GM21526 (cell line): ENCODE measurements at regions not wholly inside any gene's neighbourhood (a gene's known extent, or its start where the extent isn't known, plus 50 kb on each side); places are given as distances from the start of the nearest gene placed in this dataset.

ENCODE experiments used
- ATAC-seq: cut with Tn5 transposase; IDR thresholded peaks from one replicate; pipeline ENCODE4 v1.9.1; 2021; ENCODE audit warnings: moderate library complexity; ENCODE audit not compliant: unreplicated experiment, low FRiP score

DNA sequence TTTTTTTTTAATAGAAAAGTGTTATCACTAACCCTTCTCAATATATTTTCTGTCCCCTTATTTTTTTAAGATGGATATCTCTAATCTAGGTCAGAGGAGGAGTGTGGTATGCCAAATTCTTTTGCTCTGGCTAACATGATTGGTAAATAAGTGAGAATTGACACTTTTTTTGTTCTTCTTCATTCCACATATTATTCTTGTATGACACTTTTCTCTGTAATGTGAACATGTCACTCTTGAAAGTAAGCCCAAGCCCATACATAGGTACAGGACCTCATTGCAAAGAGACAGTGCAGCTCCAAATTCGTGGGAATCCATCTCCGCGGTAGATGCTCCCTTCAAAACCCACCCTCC lies 142.5 kb upstream of the TCF21 start:
- no peak for ATAC-seq

DNA sequence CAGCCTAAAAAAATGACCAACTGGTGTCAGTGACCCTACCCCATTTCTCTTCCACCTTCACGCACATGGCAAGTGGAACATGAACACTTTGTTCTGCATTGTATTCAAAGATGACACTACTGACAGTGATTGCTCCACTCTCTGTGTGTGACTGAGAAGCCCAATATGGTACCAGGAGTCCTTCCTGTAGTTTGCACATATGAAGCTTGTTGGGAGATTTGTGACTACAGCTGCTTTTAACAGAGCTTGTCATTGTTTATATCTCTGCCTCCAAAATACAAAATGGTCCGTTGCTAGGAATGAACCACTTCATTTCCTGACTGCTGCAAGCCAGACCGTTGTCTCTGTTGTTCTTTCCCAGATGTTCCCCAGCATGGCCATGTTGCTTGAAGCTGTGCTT lies 140.3 kb upstream of the TCF21 start:
- no peak for ATAC-seq

DNA sequence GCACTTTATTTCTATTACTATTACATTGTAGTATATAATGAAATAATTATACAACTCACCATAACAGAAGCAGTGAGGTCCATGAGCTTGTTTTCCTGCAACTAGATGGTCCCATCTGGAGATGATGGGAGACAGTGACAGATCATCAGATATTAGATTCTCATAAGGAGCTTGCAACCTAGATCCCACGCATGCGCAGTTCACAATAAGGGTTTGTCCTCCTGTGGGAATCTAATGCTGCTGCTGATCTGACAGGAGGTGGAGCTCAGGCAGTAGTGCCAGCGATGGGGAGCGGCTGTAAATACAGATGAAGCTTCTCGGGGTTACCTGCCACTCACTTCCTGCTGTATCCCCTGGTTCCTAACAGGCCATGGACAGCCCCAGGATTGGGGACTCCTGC lies 139.5 kb upstream of the TCF21 start:
- no peak for ATAC-seq

DNA sequence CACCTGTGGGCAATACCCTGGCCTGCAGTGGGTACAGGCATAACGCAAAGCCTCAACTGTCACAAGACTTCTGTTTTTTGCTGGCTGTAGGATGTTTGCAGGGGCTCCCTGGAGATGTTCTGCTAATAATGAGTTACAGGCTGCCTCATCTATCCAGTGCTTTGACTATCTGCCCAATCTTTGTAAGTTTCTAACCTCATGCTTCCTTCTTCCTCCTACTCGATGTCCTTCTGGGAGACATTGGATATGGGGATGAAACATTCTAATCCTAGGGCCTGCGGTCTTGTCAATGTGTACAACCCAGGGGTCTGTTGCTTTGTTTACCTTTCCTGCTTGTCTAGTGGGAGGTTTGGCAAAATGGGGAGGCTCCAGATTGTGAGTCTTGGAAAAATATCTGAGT lies 136.8 kb upstream of the TCF21 start:
- no peak for ATAC-seq

DNA sequence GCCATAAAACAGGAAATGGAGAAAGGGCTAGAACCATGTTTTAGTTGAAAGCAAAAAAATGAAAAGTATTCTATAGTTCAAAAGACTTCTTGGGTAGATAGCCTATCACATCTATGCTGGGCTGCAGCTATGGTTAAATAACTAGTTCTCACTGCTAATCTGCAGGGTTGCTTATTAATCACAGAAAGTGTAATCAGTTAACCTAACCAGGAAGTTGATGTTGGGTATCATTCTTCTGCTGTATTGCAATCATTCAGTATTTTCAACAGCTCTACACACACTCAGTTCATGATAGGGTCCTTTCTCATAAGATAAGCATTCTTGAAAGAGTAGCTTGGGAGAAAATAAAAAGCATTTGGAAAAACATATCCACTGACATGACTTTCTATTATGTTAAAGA lies 135.2 kb upstream of the TCF21 start:
- no peak for ATAC-seq

DNA sequence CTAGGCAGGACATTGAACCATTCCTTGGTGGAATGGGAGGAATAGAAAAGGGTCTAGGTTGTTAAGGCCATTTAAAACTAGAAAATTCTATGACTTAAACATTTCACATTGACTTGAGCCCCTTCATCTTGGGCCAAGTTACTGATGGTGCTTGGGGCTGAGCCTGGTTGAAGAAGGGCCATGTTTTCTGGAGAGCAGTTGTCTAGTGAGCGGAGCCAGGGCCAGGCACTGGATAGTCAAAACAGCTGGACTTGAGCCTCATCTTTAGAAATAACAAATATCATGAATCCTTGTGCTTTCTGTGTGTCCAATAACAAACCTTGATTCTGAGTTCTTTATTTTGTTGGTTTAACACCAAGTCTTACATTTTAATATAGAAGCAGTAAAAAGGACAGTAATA lies 134.6 kb upstream of the TCF21 start:
- no peak for ATAC-seq

DNA sequence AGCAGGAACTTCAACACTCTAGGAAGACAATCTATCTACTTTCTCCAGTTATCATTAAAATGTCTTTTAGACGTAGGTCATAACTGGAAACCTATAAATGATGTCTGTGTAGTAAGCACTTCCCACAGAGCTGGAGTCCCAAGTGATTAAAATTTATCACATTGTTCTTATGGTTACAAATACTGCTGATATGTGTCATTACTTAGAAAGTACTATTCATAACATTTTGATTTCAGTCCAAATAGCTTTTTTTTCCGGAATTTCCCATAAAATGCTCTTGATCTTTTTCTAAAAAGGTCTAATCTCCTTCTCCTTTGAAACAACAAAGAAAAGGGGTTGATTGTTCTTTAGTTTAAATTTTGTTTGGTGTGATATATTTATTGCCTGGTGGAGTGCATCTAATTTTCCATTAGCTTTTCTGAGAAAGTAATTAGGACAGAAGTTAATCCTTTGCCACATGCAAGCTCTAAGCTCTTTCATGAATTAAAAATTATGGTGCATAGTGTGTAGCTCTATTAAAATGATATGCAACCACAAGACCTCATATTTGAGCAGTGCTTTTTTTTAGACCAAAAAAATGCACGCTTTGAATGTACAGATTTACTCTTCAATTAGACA lies 132.7 kb upstream of the TCF21 start:
- ATAC-seq = no peak

DNA sequence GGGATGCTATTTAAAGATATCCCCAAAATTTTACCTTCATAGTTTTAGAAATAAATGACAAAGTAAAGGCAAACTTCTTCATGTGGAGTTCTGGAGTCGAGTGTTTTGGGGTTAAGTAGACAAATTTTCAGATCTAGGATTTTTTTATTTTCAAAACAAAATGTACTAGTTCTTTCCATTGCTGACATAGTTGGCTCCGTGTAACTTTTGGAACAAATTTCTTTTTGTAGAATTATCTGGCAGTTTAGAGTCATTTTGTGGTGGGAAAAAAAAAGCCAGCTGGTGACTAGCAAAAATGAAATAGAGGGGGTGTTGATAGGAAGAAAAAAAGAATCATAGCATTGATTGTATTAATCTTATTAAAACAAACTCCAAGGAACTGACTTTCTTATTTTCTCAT lies 131.6 kb upstream of the TCF21 start:
- no peak for ATAC-seq

DNA sequence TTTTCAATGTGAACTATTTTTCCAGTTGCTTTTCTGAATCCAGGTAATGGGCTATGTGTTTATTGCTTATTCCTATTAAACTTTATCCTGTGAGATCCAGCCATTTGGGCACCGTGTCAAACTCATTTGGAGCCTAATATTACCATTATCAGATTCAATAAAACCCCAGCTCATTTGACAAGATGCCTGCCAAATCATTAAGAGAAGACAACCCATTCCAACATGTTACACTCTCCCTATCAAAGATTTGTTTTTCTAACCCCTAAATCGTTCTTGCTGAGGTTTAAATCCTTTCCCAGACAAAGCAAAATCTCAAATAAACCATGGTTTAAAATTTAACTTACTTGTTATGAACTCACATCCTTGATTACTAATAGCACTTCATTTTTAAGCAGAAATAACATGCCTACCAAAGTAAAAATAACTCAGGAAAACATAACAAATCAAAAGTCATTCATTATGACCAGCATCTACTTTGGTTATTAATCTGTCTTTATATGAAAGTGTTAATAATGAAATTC lies 130.0 kb upstream of the TCF21 start:
- ATAC-seq = no peak

DNA sequence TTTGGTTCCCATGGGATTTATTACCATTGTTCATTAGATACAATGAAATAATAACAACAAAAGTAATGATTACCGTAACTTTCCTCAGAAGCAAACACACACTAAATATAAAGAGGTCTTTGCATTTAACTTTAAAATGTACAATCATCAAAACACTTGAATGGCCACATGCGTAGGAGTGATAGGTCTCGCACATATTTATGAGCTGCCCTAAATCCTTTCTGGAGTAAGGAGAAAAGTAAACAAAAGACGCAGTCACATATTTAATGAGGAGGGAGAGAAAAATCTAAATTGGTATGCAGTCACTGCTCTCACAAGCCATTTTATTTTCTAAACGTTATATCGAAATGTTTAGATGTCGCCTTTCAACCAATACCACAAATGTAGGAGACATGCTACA lies 129.4 kb upstream of the TCF21 start:
- ATAC-seq = no peak

DNA sequence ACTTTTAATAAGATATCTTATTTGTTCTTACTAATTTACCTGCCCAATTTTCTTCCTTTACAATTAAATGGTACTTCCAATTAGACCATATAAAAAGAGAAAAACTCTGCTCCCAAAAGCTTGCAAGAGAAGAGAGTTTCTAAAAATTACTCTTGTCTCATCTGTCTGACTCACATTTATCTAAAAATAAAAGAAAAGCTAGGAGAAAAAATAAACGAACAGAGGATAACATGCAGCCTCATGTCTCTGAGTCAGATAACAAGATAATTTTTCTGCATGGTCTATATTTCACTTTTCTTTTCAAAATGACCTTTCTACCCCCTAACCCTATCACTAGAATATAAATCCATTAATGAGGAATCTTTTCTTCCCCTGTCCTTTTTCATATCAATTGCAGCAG lies 127.2 kb upstream of the TCF21 start:
- no peak for ATAC-seq

DNA sequence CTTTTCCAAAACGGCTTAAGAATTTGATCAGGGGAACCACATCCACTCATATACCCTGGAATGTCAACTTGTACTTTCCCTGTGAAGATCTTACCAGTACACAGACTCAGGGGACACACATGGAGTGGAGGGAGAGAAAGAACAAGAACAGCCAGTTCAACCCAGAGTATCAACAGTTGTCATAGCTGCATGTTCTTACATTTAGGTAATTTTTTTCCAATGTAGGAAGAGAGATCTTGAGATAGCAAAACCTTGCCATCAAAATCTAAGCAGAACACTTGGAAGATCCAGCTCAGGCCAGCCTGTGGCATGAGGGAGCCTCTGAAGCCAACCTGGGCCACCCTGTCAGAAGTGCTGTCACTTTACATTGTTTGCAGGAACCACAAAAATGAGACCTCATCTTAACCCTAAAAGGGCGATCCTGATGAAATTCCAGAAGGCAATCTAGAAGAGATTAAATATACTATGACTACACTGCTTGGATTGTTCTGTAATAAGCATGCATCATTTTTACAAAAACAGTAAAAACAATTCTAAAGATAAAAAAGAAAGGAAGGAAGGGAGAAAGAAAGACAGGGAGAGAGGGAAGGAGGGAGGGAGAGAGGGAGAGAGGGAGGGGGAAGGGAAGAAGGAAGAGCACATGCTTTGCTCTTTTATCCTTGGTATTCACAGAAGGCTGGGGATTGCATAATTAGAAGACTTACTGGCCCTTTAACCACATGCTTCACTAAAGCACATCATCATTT lies 124.7 kb upstream of the TCF21 start:
- no peak for ATAC-seq

DNA sequence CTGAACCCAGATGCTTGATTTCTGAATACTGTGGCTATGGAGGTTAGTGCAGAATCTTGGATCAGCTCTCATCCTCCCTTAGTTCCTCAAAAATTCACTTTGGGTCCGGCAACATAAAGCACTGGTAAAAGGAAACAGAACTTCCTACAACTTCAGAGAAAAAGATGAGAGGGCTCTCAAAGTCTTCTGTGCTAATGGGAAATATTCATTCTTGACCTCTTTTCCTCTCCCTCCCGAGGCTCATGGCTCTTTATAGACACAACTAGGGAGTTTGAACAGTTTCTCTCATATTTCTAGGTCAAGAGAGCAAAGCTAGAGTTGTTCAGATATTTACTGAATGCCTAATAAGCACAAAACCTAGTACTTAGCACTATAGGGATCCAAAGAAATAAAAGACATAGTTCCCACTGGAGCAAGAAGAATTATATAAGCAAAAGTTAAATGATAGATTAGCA lies 124.1 kb upstream of the TCF21 start:
- ATAC-seq = no peak

DNA sequence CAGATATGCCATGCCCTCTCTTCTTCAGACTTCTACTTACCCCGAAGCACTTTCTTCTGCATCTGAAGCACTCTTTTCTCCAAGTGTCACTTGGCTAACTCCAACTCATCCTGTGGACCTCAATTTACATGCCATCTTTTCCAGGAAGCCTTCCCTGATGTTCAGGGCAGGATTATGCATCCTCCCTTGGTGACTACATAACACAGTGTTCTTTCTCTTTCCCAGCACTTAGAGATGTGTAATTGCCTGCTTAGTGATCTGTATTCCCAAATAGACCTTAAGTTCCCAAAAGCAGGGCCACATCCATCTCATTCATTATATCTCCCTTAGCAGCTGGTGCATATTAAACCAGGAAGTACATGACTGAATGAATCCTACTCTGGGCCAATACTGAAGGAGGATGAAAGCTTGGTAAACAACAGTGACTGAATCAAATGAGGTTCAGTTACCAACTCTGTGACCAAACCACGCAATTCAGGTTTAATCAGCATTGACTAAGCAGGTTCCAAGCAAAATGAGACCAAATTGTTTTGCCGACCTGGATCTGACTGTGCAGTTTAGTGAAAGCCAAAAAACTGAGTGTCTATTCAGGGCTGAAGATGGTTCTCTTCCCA lies 121.4 kb upstream of the TCF21 start:
- no peak for ATAC-seq

DNA sequence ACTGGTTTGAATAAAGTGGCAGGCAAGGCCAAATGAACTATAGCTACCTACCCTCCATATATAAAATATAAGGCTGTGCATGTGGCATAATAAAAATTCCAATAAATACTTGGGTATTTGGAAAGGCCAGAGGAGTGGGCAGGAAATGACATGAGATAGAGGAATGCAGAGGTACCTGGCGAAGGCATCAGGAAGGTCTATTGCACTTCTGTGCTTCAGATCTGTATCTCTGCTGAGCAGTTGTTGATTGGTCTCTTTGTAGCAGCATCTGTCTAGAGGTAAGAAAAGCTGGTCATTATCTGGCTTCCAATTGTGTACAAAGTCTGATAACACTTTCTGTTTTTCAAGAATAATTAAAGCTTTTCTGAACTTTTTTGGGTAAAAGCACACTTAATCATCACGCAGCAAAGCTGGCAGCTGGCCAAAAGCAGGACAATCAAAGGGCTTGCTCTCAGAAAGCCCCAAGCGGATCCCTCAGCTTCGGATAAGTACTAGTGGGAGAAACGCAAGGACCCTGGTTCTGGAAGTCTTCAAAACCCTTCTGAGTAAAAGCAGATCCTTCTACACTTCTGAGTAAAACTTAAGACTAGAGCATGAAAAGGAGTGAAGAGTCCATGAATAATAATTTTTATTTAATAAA lies 120.1 kb upstream of the TCF21 start:
- ATAC-seq = no peak

DNA sequence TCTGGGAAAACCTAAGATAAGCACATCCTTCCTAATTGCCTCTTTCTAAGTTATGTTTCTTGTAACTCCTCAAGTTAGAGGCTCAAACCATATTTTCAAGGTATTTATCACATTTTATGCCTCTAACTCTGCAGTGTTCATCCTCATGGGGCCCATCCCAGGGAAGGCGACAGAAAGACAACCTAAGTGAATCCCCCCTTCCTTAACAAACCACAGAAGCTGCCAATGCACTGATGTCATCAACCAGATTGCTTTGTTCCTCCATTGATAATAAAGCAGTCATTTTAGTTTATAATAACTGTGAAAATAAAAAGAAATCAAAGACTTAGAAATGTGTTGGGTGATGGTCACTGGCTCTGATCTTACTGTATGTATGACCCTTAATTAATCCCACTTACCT lies 119.5 kb upstream of the TCF21 start:
- no peak for ATAC-seq

DNA sequence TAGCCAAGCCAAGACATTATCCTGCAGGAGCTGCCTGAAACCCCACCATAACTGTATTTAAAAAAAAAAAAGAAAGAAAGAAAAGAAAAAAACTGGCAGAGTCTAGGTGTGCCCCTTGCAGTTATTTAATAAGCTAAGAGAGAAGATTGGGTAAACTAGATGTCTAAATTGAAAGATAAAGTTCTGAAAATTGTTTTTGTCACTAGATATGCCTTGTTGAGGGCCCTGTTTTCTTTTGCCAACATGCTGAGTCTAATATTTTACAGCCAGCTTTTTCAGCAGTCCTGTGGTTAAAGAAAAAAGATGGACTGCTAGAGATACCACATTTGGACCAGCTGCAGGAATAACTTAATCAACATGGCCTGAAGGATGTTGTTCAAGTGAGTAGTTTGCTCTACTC lies 116.3 kb upstream of the TCF21 start:
- no peak for ATAC-seq

DNA sequence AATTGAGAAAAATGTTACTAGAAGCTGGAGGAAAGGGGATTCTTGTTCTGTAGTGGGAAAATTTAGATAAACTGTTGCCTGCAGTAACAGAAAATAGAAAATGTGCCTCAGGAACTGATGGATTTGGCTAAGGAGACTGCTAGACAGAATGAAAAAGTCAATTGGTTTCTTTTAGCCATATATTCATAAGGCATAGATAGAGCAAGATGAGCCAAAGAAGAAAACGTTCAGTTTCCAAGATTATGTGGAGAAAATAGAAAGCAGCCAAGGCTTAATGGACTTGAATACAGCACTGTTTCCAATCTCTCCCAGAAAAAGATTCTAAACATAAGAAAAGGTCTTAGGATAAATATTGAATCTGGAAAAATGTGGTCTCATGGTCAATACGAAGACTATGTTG lies 115.1 kb upstream of the TCF21 start:
- ATAC-seq = no peak

DNA sequence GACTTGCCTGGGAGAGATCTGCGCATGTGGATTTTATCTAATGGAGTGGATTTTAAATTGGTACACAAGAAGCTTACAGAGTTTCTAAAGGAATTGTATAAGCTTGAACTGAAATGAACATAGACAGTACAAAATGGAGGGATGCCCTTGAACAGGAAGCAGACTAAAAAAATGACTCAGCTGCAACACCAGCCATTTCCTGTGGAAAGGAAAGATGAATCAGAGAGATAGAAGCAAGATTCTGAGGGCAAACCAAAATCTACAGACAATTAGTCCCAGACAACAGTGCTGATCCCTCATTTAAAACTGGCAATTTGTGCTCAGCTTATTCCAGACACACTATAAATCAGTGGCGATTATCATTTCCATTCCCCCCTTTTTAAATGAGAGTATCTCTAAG lies 114.6 kb upstream of the TCF21 start:
- no peak for ATAC-seq

DNA sequence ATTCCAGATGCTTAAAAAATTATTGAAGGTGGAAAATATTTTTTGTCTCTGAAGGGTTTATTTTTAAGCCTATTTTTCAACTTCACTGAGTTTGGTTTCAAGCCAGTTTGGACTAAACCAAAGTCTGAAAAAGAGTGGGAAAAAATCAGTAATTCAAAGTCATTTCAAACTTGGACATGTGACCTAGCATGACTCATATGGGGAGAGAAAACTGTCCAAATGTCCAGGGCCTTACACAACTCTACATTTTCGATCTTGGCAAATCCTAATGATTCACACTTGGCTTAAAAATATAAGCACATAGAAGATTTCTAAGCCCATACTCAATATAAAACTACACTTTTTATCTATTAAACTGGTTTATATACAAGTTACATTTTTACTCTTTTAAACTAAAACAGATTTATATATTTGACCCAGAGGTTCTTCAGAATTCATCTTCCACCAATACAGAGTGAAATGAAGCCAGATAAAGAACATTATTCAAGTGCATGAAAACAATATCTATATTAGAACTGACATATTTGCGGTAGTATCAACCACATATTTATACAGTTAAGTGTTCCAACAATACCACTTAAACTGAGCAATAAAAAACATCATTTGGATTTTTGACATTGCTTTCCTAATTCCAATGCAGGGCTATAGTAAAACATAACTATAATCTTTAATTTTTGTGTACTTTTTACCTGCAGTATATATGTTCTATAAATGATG lies 110.3 kb upstream of the TCF21 start:
- ATAC-seq = no peak
